ENCODE measurements at regions not wholly inside any gene's neighbourhood (a gene's known extent, or its start where the extent isn't known, plus 50 kb on each side); places are given as distances from the start of the nearest gene placed in this dataset.
"Not testable (repeated sequence)": the region's sequence is repeated elsewhere in the genome, so short reads cannot be mapped to it uniquely, and the experiment has no call there.

GRCh38 chr11:86861810-86862209 lies 61.5 kb downstream of the PRSS23 start:
- DNase-seq (ENCODE audit: low spot score), result no peak

GRCh38 chr11:86863476-86863875 lies 63.1 kb downstream of the PRSS23 start:
- DNase-seq (ENCODE audit: low spot score), result no peak

- no peak for DNase-seq (ENCODE audit: low spot score)
Measured at GRCh38 chr11:86865436-86865835, 65.1 kb downstream of the PRSS23 start.

GRCh38 chr11:86869531-86869930 lies 69.2 kb downstream of the PRSS23 start:
- no peak for DNase-seq (ENCODE audit: low spot score)

- DNase-seq (ENCODE audit: low spot score), result peak; percentile 50
Measured at GRCh38 chr11:86869966-86870570, 69.7 kb downstream of the PRSS23 start.

- no peak for DNase-seq (ENCODE audit: low spot score)
Measured at GRCh38 chr11:86873573-86874083, 73.3 kb downstream of the PRSS23 start.

GRCh38 chr11:86874304-86875056 lies 74.1 kb downstream of the PRSS23 start:
- no peak for DNase-seq (ENCODE audit: low spot score)

- no peak for DNase-seq (ENCODE audit: low spot score)
Measured at GRCh38 chr11:86876716-86877234, 76.4 kb downstream of the PRSS23 start.

GRCh38 chr11:86877503-86877902 lies 77.2 kb downstream of the PRSS23 start:
- no peak for DNase-seq (ENCODE audit: low spot score)

GRCh38 chr11:86879241-86879640 lies 76.0 kb downstream of the FZD4 start:
- not testable (repeated sequence) for DNase-seq (ENCODE audit: low spot score)

- no peak for DNase-seq (ENCODE audit: low spot score)
Measured at GRCh38 chr11:86885311-86885710, 69.9 kb downstream of the FZD4 start.

GRCh38 chr11:86888164-86889000 lies 66.8 kb downstream of the FZD4 start:
- no peak for DNase-seq (ENCODE audit: low spot score)

GRCh38 chr11:86889001-86889341 lies 66.2 kb downstream of the FZD4 start:
- no peak for DNase-seq (ENCODE audit: low spot score)

GRCh38 chr11:86891036-86891435 lies 64.2 kb downstream of the FZD4 start:
- DNase-seq (ENCODE audit: low spot score), result no peak

GRCh38 chr11:86893235-86893634 lies 62.0 kb downstream of the FZD4 start:
- DNase-seq (ENCODE audit: low spot score), result no peak

Measured in activated CD4-positive, alpha-beta T cell treated with anti-CD3 and anti-CD28 coated beads, Interleukin-2, Interleukin-4, amounts not matched to agents 100 ng/mL and 50 ng/mL, durations not matched to agents 16 hours and 8 hours (primary cell).